ENCODE measurements at regions not wholly inside any gene's neighbourhood (a gene's known extent, or its start where the extent isn't known, plus 50 kb on each side); places are given as distances from the start of the nearest gene placed in this dataset.

DNA sequence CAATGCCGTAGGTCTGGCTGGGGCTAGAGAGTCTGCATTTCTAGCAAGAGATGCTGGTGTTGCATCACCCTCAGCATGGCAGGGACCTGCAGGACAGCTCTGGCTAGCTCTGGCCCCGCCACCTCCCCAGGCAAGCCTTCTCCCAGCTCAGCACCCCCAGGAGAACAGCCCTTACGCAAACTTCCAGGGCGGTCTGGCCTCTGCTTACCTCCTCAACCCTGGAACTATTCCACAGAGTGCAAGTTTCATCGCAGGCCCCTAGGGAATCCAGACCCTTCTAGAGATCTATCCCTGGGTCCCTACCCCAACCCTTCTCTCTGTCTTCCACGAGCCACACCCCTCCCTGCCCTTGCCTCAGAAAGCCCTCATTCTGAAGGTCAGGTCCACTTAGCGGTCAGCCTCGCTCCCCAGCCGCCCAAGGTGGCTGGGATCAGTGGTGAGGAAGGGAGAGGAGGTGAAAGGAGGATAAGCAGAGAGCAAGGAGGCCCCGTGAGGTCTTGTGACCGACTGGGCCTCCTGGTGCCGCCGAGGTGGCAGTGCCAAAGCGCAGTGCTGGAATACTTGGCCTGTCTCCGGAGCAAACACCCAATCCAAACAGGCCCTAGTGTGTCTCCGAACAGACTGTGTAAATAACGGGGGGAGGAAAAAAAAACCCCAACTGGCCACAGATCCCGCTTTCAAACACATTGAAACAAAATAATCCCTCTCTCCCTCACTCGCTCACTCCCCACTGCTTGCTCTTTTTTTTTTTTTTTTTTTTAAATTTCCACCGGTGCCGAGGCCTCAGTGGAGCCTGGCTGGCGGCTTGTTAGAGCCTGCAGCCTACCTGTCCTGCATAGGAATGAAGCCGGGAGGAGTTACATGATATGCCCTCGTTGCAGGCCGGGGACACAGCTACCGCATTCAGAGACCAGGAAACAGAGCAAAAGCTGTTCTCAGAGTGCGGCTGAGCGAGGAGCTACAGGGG lies 380.9 kb downstream of the SOX9 start:
- Histone ChIP-seq H3K36me3 (no peaks in the 10 kb centered on the region), H3K27ac (peak overlapping the region; percentile 45), H3K27me3 (no peaks in the 10 kb centered on the region), H3K9me3 (no peaks in the 10 kb centered on the region), H3K4me3 (no peak overlapping the region), H3K4me1 (peaks cover 12% of the 10 kb centered on the region)
- peak; percentile 83 for DNase-seq
- TF ChIP-seq CTCF (IDR thresholded peaks at IDR 0.05): no peak
- intact Hi-C loops (cut with DNase I): no loop called here
- peak; percentile 92 for ATAC-seq

DNA sequence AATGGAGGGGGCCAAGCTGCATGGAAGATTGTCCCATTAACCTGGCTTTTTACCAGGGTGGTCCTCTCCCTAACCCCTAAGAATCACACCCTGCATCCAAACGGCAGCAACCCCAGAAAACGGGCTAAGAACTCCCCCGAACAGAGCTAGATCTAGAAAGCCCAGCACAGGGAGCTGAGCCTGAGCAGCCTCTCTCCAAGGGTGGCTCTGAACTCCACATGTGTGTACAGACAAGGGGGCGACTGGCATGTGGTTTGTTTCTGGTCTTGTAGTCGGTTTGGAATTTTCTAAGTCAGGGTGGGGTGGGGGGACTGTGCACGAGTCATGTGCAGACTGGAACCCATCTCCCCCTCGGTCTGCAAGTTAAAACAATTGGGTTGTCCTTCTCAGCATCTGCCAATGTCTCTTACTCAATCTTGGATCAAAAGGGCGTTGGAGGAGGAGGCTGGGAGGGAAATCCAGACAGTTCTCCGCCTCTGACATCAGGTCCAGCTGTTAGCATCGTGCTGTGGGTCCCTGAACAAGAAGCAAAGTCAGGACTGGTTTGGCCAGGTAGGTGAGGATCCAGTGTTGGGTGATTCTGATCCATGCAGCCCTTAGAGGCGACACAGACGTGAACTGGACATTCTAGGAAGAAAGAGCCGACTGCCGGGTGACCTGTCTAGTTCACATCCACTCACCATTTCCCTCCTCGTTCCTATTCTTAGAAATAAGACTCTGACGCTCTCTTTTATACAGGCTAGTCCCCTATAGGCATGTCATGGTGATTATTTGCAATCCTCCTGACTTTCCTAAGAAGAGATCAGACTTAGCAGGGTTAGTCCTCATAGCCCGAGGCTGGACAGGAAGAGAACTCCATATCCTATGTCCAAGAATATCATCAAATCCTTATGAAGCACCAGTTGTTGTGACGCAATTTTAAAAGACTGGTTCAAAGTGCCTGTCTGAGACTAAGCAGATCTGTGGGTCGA lies 381.8 kb downstream of the SOX9 start:
- Histone ChIP-seq H3K27me3 (no peaks in the 10 kb centered on the region), H3K4me1 (peaks cover 12% of the 10 kb centered on the region), H3K9me3 (no peaks in the 10 kb centered on the region), H3K27ac (peak overlapping the region; percentile 45), H3K36me3 (no peaks in the 10 kb centered on the region), H3K4me3 (no peak overlapping the region)
- no peak for TF ChIP-seq CTCF (IDR thresholded peaks at IDR 0.05)
- DNase-seq (no peak), ATAC-seq (peak; percentile 12)
- intact Hi-C loops (cut with DNase I): no loop called here

GRCh38 chr17:72503556-72503955 lies 382.7 kb downstream of the SOX9 start:
- no peaks in the 10 kb centered on the region for H3K27me3 ChIP-seq
- TF ChIP-seq CTCF (IDR thresholded peaks at IDR 0.05): no peak
- DNase-seq (no peak), ATAC-seq (no peak)
- H3K36me3 ChIP-seq: no peaks in the 10 kb centered on the region
- H3K27ac ChIP-seq: no peak overlapping the region
- H3K9me3 ChIP-seq: no peaks in the 10 kb centered on the region
- intact Hi-C loops (cut with DNase I): no loop called here
- H3K4me1 ChIP-seq: peaks cover 12% of the 10 kb centered on the region
- H3K4me3 ChIP-seq: no peak overlapping the region

DNA sequence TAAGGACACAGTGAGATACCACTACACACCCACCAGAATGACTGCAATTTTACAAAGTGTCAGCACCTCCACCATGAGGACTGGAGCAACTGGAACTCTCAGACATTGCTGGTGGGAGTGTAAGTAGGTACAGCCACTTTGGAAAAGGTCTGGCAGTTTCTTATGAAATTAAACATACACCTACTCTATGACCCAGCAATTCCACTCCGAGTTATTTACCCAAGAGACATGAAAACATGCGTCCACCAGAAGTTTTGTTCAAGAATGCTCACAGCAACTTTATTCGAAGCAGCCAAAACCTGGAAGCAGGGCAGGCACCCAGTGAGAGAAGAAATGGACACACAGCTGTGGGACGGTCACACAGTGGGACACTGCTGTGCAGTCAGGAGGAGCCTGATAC lies 384.0 kb downstream of the SOX9 start:
- no peaks in the 10 kb centered on the region for H3K36me3 ChIP-seq
- no peak overlapping the region for H3K27ac ChIP-seq
- no peaks in the 10 kb centered on the region for H3K27me3 ChIP-seq
- no peaks in the 10 kb centered on the region for H3K9me3 ChIP-seq
- H3K4me1 ChIP-seq: peaks cover 12% of the 10 kb centered on the region
- H3K4me3 ChIP-seq: no peak overlapping the region
- no peak for DNase-seq
- intact Hi-C loops (cut with DNase I): no loop called here
- no peak for ATAC-seq
- TF ChIP-seq CTCF (IDR thresholded peaks at IDR 0.05): no peak

DNA sequence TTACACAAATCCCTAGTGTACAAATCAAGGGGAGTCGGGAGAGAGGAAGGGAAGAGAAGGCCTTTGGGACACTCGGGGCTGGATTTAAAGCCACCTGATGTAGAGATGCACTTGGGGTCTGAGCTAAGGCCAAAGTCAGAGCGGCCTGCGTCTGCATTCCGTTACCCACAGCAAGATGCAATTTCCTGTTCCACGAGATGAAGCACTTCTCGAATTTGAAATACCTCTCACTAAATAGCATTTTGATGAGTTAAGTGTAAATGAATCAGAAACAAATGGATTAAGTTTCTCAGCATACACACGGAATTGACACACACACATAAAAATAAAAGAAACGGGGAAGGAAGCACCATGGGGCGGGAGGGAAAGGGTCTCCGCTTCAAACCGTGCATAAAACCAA lies 386.0 kb downstream of the SOX9 start:
- ATAC-seq (no peak), DNase-seq (no peak)
- Histone ChIP-seq H3K4me1 (peaks cover 12% of the 10 kb centered on the region), H3K27me3 (no peaks in the 10 kb centered on the region), H3K27ac (no peak overlapping the region), H3K9me3 (no peaks in the 10 kb centered on the region), H3K4me3 (no peak overlapping the region), H3K36me3 (no peaks in the 10 kb centered on the region)
- TF ChIP-seq CTCF (IDR thresholded peaks at IDR 0.05): no peak
- intact Hi-C loops (cut with DNase I): no loop called here
